ENCODE measurements at regions not wholly inside any gene's neighbourhood (a gene's known extent, or its start where the extent isn't known, plus 50 kb on each side); places are given as distances from the start of the nearest gene placed in this dataset.

- TF ChIP-seq CTCF (conservative IDR thresholded peaks at IDR 0.05; ENCODE audit: low read depth, low read length) (no peak), EZH2 (IDR thresholded peaks at IDR 0.05; ENCODE audit: borderline replicate concordance, low read depth, low read length, poor library complexity, severe bottlenecking) (no peak)
Observed at GRCh38 chr11:97498891-97499290, 1109.1 kb downstream of the JRKL start.

All from A673 (cell line).